ENCODE measurements at regions not wholly inside any gene's neighbourhood (a gene's known extent, or its start where the extent isn't known, plus 50 kb on each side); places are given as distances from the start of the nearest gene placed in this dataset.

GRCh38 chr4:138875891-138876608 lies 139.5 kb upstream of the NOCT start:
- POLR2A ChIA-PET = no interaction called here
- H3K36me3 Mint-ChIP-seq (ENCODE audit: low read depth) = no peaks in the 10 kb centered on the region
- no peaks in the 10 kb centered on the region for H3K4me1 Mint-ChIP-seq (ENCODE audit: low read depth)
- CTCF ChIA-PET = no interaction called here
- H3K27ac ChIP-seq (ENCODE audit: low read depth in 1 of 2, low read length in 2 of 2) = no peak overlapping the region
- no peaks in the 10 kb centered on the region for H3K9me3 ChIP-seq (ENCODE audit: control insufficient read depth in 1 of 2, insufficient read depth in 1 of 2, low read length in 2 of 2)
- H3K27ac Mint-ChIP-seq = no peak overlapping the region
- H3K9me3 Mint-ChIP-seq = no peaks in the 10 kb centered on the region
- no peak overlapping the region for H3K4me3 Mint-ChIP-seq
- no peaks in the 10 kb centered on the region for H3K36me3 ChIP-seq (ENCODE audit: insufficient read depth, low read length)
- intact Hi-C loops (cut with DNase I, micrococcal nuclease) = no loop called here
- H3K27me3 Mint-ChIP-seq = peaks cover 40% of the 10 kb centered on the region
- H3K4me3 ChIP-seq (ENCODE audit: low read length) = no peak overlapping the region
- ATAC-seq (ENCODE audit: poor library complexity) = no peak
- peaks cover 0 to 7% of the 10 kb centered on the region in 2 experiments for H3K27me3 ChIP-seq (ENCODE audit: control insufficient read depth in 1 of 2, insufficient read depth in 2 of 2, low read length in 2 of 2)
- no peaks in the 10 kb centered on the region for H3K4me1 ChIP-seq (ENCODE audit: insufficient read depth, low read length)
- no peak for DNase-seq
- no peak for TF ChIP-seq CTCF (IDR thresholded peaks at IDR 0.05)

GRCh38 chr4:138871555-138871875 lies 144.1 kb upstream of the NOCT start:
- no peak for ATAC-seq (ENCODE audit: poor library complexity)
- Histone ChIP-seq H3K27ac (ENCODE audit: low read depth in 1 of 2, low read length in 2 of 2) (no peak overlapping the region), H3K36me3 (ENCODE audit: insufficient read depth, low read length) (no peaks in the 10 kb centered on the region), H3K4me1 (ENCODE audit: insufficient read depth, low read length) (no peaks in the 10 kb centered on the region), H3K9me3 (ENCODE audit: control insufficient read depth in 1 of 2, insufficient read depth in 1 of 2, low read length in 2 of 2) (no peaks in the 10 kb centered on the region), H3K4me3 (ENCODE audit: low read length) (no peak overlapping the region), H3K27me3 (ENCODE audit: control insufficient read depth in 1 of 2, insufficient read depth in 2 of 2, low read length in 2 of 2) (peaks cover under 1 to 10% of the 10 kb centered on the region in 2 experiments)
- intact Hi-C loops (cut with DNase I, micrococcal nuclease) = no loop called here
- Mint-ChIP-seq H3K27ac (no peak overlapping the region), H3K9me3 (no peaks in the 10 kb centered on the region), H3K27me3 (peaks cover 40% of the 10 kb centered on the region), H3K4me3 (no peak overlapping the region), H3K36me3 (ENCODE audit: low read depth) (no peaks in the 10 kb centered on the region), H3K4me1 (ENCODE audit: low read depth) (no peaks in the 10 kb centered on the region)
- ChIA-PET CTCF (no interaction called here), POLR2A (no interaction called here)
- no peak for TF ChIP-seq CTCF (IDR thresholded peaks at IDR 0.05)
- DNase-seq = no peak

- CTCF ChIA-PET = no interaction called here
- peak in 13 of 14 experiments; percentile 9 to 65 (median 29) for DNase-seq
- Mint-ChIP-seq H3K4me3 (no peak overlapping the region), H3K9me3 (no peaks in the 10 kb centered on the region), H3K36me3 (ENCODE audit: low read depth) (no peaks in the 10 kb centered on the region), H3K27ac (no peak overlapping the region), H3K4me1 (ENCODE audit: low read depth) (no peaks in the 10 kb centered on the region), H3K27me3 (peaks cover 38% of the 10 kb centered on the region)
- Histone ChIP-seq H3K36me3 (ENCODE audit: insufficient read depth, low read length) (no peaks in the 10 kb centered on the region), H3K4me1 (ENCODE audit: insufficient read depth, low read length) (no peaks in the 10 kb centered on the region), H3K27me3 (ENCODE audit: control insufficient read depth in 1 of 2, insufficient read depth in 2 of 2, low read length in 2 of 2) (peaks cover 2 to 10% of the 10 kb centered on the region in 2 experiments), H3K4me3 (ENCODE audit: low read length) (no peak overlapping the region), H3K9me3 (ENCODE audit: control insufficient read depth in 1 of 2, insufficient read depth in 1 of 2, low read length in 2 of 2) (no peaks in the 10 kb centered on the region), H3K27ac (ENCODE audit: low read depth in 1 of 2, low read length in 2 of 2) (no peak overlapping the region)
- POLR2A ChIA-PET = no interaction called here
- TF ChIP-seq CTCF (IDR thresholded peaks at IDR 0.05) = peak; percentile 74
- no peak for ATAC-seq (ENCODE audit: poor library complexity)
- intact Hi-C loops (cut with DNase I, micrococcal nuclease) = no loop called here
Measured at GRCh38 chr4:138870737-138871554, 144.6 kb upstream of the NOCT start.

All from CD4-positive, alpha-beta T cell (primary cell).